Mesodermal cell (in vitro differentiated cells): ENCODE measurements at regions not wholly inside any gene's neighbourhood (a gene's known extent, or its start where the extent isn't known, plus 50 kb on each side); places are given as distances from the start of the nearest gene placed in this dataset.

Experiments used
- H3K27ac ChIP-seq: 2 replicates; pipeline ENCODE4 v1.7.0; 2013; ENCODE audit warnings: mild to moderate bottlenecking, low read depth, low read length, moderate library complexity; ENCODE audit not compliant: severe bottlenecking
- H3K36me3 ChIP-seq: 2 replicates; pipeline ENCODE4 v1.7.1; 2013; ENCODE audit warnings: mild to moderate bottlenecking, low read length, moderate library complexity; ENCODE audit not compliant: control insufficient read depth, insufficient read depth
- H3K4me1 ChIP-seq: one replicate; pipeline ENCODE4 v1.7.1; 2013; ENCODE audit warnings: mild to moderate bottlenecking, low read length; ENCODE audit not compliant: insufficient read depth, control insufficient read depth, poor library complexity, severe bottlenecking
- H3K4me3 ChIP-seq: 2 replicates; pipeline ENCODE4 v1.7.0; 2013; ENCODE audit warnings: low read length, control low read depth, mild to moderate bottlenecking; ENCODE audit not compliant: insufficient read depth, poor library complexity, severe bottlenecking; ENCODE audit errors: extremely low read depth
- H3K9me3 ChIP-seq: 2 replicates; pipeline ENCODE4 v1.7.1; 2013; ENCODE audit warnings: mild to moderate bottlenecking, low read length, moderate library complexity; ENCODE audit not compliant: control insufficient read depth
- WGBS, 2 experiments: methylation state at CpG; one replicate each; pipeline ENCODE4 v1.1.5; 2013; ENCODE audit warnings: missing lambda C conversion rate in 2 of 2; ENCODE audit not compliant: insufficient coverage in 2 of 2; 5-methylcytosine and 5-hydroxymethylcytosine counted together

DNA sequence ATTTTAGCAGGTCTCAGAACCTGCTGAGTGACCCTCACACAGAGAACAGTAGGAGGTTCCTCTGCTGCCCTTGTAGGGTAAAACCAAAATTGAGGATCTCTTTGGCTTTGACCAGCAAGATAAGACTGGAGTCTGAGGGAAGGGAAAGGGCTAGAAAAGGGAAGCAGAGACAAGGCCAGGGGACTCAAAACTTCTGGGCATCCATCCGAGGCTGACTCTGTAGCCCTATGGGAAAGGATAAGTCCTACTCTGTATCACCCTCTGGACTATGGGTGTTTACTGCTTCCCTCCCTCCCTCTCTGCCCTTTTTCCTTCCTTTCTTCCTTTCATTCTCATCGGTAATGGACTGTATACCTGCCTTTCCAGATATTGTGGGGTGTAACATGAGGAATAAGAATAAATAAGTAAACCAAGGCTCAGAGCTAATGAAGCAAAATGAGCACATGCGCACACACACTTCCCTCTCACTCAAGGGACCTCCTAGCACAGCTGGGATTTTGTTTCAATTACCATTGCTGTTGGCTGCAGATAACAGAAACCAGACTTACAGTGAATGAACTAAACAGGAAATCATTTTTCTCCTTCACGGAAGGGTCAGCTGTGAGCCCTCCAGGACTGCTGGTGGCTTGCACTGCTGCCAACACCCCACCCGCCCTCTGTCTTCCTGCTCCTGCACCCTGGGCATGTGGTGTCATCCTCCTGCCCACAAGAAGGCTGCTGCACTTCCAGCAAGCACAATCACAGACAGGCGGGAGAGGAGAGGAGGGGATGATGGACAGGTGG lies 404.4 kb upstream of the CCDC196 start:
- Histone ChIP-seq H3K4me3 (no peak overlapping the region), H3K36me3 (no peaks in the 10 kb centered on the region), H3K4me1 (no peaks in the 10 kb centered on the region), H3K9me3 (no peaks in the 10 kb centered on the region), H3K27ac (no peak overlapping the region)
- WGBS, 2 experiments: 89 to 92% methylated on average over 3 to 4 of the region's 6 CpGs

DNA sequence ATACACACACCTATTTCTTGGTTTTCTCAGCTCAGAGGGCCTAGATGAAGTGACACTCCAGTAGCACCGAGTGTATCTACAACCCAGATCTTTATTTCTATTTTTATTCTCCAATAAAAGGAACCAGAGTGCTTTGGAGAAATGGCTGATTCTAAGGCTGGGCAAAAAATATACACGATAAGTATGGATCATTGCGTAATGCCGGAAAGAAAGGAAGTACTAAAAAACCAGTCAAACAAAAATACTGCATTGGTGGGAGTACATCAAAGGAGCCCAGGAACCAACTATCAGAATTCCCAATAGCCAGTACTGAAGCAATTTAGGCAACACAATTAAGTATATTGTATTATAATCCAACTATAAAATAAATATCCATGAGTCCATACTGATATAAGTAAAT lies 400.9 kb upstream of the CCDC196 start:
- no peak overlapping the region for H3K27ac ChIP-seq
- H3K36me3 ChIP-seq: no peaks in the 10 kb centered on the region
- no peak overlapping the region for H3K4me3 ChIP-seq
- no peaks in the 10 kb centered on the region for H3K9me3 ChIP-seq
- no peaks in the 10 kb centered on the region for H3K4me1 ChIP-seq
- WGBS, 2 experiments: 100% methylated on average over 2 of the region's 4 CpGs; no CpG with 5 or more reads in 1 of the 2 experiments

DNA sequence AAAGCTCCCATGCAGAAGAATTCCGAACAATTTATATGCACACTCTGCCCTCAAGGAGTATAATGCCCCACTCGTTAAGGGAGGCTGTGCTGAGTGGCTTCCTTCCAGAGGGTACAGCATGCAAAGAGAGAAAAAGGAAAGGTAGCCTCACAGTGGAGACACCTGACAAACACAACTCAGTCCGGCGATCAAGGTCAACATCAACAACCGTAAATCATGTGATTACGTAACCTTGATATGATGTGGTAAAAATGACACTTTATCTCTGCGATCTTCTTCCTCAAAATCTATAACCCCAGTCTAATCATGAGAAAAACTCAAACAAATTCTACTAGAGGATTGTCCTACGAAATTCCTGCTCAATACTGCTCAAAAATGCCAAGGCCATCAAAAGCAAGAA lies 400.5 kb upstream of the CCDC196 start:
- WGBS, 2 experiments: 71 to 92% methylated on average over 2 to 6 of the region's 8 CpGs
- no peaks in the 10 kb centered on the region for H3K36me3 ChIP-seq
- no peaks in the 10 kb centered on the region for H3K4me1 ChIP-seq
- H3K9me3 ChIP-seq: no peaks in the 10 kb centered on the region
- no peak overlapping the region for H3K27ac ChIP-seq
- no peak overlapping the region for H3K4me3 ChIP-seq

DNA sequence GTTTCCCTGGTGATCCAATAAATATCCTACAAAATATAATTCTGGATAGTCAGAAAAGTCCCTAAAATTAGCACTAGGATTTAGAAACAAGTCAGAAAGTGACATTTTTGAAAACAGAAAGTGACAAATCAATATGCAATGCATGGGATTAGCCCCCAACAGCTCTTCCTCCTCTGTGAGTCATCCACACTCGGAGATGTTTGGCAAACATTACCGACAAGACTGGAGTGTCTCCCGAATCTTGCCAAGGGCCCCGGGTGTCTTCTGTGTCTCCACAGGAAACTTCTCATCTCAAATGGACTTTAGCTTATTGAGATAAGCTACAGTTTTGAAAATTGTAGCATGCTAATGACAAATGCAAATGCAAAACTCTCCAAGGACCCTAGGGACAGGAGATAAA lies 398.9 kb upstream of the CCDC196 start:
- H3K4me1 ChIP-seq: no peaks in the 10 kb centered on the region
- no peak overlapping the region for H3K27ac ChIP-seq
- no peaks in the 10 kb centered on the region for H3K36me3 ChIP-seq
- 54 to 71% methylated on average over 2 to 4 of the region's 4 CpGs for WGBS, 2 experiments
- no peaks in the 10 kb centered on the region for H3K9me3 ChIP-seq
- H3K4me3 ChIP-seq: no peak overlapping the region

DNA sequence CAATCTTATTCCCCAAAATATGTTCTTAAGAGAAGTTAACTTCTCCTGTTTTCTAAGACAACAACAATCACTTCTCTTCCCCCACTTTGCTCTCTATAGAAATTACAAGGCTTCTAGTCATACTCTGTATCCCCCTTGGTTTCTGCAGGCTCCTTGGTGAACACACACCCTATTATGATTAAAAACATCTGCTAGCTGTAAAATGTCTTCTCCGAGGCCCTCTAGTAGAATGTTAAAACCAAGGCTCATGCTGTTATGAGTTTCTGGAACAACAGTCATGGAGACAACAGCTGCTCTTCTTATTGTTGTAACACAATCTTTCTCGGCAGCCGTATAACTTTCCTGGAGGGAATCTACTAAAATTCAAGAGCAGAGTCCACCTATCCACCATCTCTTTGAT lies 397.5 kb upstream of the CCDC196 start:
- 73 to 90% methylated on average over 2 to 3 of the region's 3 CpGs for WGBS, 2 experiments
- H3K36me3 ChIP-seq: no peaks in the 10 kb centered on the region
- H3K4me1 ChIP-seq: no peaks in the 10 kb centered on the region
- no peaks in the 10 kb centered on the region for H3K9me3 ChIP-seq
- no peak overlapping the region for H3K4me3 ChIP-seq
- H3K27ac ChIP-seq: no peak overlapping the region

DNA sequence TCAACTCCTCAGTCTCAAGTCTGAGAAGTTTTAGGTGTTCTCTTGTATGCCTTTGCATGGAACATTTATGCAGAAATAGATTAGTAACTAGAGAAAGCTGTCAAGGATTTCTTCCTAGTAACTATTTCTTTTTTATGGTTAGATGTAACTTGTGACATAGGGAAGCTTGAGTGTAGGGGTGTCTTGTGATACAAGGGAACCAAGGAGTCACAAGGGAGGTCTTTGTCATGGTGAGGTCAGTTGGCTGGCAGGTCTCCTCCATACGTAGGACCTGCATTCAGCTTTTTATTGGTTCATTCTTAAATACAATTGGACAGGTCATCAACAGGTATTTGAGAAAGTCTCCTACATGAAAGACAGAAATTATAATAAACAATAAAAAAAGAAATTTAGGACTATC lies 394.0 kb upstream of the CCDC196 start:
- Histone ChIP-seq H3K27ac (no peak overlapping the region), H3K9me3 (no peaks in the 10 kb centered on the region), H3K4me3 (no peak overlapping the region), H3K36me3 (no peaks in the 10 kb centered on the region), H3K4me1 (no peaks in the 10 kb centered on the region)
- WGBS, 2 experiments: no CpG with 5 or more reads among the region's 1 CpG

DNA sequence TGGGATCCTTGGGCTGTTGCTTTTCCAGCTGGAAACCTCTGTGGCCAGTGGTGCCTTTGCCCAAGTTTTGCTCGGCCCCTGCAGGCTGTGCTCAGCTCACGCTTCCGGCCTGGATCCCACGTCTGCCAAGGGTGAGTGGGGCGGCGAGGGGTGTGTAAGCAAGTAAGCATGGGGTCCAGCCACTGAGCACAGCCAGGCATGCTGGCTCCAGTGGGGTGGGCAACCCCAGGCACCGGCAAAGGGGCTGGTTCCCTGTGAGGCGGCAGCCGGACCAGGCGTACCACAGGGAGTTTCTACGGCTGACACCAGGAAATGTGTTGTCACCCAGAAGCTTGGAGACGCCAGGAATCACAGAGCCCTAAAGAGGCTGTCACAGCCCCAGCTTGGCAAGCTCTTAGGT lies 393.4 kb upstream of the CCDC196 start:
- 89 to 98% methylated on average over 6 to 12 of the region's 12 CpGs for WGBS, 2 experiments
- H3K4me1 ChIP-seq: no peaks in the 10 kb centered on the region
- no peak overlapping the region for H3K27ac ChIP-seq
- H3K36me3 ChIP-seq: no peaks in the 10 kb centered on the region
- no peaks in the 10 kb centered on the region for H3K9me3 ChIP-seq
- H3K4me3 ChIP-seq: no peak overlapping the region

DNA sequence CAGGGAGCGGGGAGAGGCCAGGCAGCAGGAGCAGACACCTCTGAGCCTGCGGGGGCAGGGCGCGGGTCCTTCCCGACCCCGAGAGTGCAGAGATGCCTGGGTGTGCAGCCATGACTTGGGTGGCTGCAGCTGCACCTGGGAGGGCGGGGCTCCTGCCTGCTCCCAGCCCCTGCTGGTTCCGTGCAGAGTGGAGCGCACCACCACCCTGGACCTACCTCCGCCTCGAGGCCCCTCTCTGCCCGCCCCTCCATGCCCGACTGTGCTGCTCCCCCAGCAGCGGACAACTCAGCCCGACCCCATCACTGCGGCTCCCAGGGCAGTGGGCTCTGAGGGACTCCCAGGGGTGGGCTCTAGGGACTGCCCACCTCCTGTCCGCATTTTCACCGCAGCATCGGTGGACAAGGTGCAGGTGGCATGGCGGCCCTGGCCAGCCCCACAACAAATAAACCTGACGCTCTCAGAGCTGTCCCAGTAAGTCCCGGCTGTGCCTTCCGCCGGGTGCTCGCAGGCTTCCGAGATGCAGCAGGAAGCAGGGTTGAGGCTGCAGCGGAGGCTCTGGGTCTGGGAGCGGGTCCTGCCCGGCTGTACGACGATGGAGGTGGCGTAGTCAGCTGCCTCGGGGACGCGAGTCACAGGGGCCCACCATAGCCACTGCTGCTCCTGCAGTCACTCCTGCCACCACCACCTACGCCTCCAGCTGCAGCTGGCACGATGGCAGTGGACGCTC lies 392.0 kb upstream of the CCDC196 start:
- WGBS, 2 experiments: 93% methylated on average over 31 to 35 of the region's 38 CpGs
- Histone ChIP-seq H3K4me3 (no peak overlapping the region), H3K4me1 (no peaks in the 10 kb centered on the region)

DNA sequence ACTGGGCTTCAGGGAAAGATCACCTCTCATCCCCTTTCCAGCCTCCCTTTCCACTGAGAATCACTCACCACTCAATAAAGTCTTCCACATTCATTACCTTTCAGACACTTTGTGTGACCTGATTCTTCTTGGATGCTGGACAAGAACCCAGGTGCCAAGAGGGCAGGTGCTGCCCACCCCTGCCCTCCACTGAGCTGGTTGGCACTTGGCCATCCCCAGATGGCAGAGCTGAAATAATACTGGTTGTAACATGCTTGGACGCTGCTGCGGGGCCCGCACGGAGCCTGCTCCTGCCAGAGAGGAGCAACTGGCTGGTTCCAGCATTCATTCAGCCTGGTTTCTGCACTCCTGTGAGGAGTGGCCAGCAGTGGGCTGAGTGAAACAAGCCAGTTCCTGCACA lies 386.7 kb upstream of the CCDC196 start:
- no peaks in the 10 kb centered on the region for H3K36me3 ChIP-seq
- 100% methylated on average over 4 of the region's 4 CpGs; no CpG with 5 or more reads in 1 of the 2 experiments for WGBS, 2 experiments
- no peak overlapping the region for H3K27ac ChIP-seq
- H3K4me1 ChIP-seq: peaks cover 4% of the 10 kb centered on the region
- H3K9me3 ChIP-seq: no peaks in the 10 kb centered on the region
- H3K4me3 ChIP-seq: no peak overlapping the region

More for the DNA sequence above, 392.0 kb upstream of the CCDC196 start:
- Histone ChIP-seq H3K9me3 (no peaks in the 10 kb centered on the region), H3K36me3 (no peaks in the 10 kb centered on the region), H3K27ac (no peak overlapping the region)

DNA sequence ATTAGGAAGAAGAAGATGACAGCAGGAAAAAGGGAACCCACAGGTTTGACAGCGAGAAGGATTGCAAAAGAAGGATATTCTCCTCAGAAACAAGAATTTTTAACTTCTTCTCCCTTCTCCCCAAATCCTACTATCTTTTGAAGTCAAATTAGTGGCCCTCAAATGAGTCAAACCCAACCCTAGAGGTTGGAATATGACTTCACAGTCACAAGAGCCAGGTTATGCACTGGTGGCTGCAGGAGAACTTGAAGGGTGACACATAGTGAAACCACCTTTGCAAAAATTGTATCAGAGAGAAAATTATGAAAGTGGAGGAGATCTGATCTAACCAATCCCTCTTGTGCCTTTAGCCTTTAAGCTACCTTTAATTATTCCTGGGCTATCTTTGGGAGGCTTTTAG lies 386.2 kb upstream of the CCDC196 start:
- Histone ChIP-seq H3K4me3 (no peak overlapping the region), H3K27ac (no peak overlapping the region), H3K9me3 (no peaks in the 10 kb centered on the region), H3K4me1 (peaks cover 9% of the 10 kb centered on the region), H3K36me3 (no peaks in the 10 kb centered on the region)
- WGBS, 2 experiments: no CpG with 5 or more reads among the region's 1 CpG

DNA sequence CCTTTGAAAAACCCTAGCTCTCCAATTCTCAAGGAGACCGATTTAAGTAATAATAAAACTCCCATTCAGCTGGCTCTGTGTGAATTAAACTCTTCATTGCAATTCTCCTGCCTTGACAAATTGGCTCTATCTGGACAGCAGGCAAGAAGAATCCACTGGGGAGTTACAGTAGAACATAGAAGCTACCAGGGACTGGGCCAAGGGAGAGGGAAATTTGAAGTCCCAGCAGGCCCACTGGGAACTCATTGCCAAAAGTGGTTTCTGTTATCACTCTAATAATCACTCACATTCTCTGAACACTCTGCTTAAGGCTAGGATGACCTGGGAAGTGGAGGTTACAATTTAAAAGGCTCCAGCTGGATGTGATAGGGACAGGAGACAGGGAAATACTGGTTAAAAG lies 384.5 kb upstream of the CCDC196 start:
- Histone ChIP-seq H3K36me3 (no peaks in the 10 kb centered on the region), H3K9me3 (no peaks in the 10 kb centered on the region), H3K4me1 (peaks cover 23% of the 10 kb centered on the region), H3K27ac (no peak overlapping the region), H3K4me3 (no peak overlapping the region)
- WGBS, 2 experiments: 100% methylated on average over 1 of the region's 1 CpG
